ENCODE measurements at regions not wholly inside any gene's neighbourhood (a gene's known extent, or its start where the extent isn't known, plus 50 kb on each side); places are given as distances from the start of the nearest gene placed in this dataset.

DNA sequence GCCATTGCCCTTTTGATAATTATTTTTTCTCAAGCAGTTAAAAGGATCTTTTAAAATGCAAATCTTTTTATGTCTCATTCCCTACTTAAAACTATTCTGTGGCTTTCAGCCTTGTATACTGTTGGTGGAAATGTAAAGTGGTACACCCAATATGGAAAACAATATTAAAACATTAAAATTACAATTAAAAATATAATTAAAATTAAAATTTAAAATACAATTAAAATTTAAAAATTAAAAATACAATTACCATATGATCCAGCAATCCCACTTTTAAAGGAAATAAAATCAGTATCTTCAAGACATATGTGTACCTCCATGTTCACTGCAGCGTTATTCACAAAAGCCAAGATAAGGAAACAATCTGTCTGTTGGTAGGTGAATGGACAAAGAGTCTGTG, 340.8 kb upstream of the TOM1L1 start:
- TF ChIP-seq, protein P1, sequence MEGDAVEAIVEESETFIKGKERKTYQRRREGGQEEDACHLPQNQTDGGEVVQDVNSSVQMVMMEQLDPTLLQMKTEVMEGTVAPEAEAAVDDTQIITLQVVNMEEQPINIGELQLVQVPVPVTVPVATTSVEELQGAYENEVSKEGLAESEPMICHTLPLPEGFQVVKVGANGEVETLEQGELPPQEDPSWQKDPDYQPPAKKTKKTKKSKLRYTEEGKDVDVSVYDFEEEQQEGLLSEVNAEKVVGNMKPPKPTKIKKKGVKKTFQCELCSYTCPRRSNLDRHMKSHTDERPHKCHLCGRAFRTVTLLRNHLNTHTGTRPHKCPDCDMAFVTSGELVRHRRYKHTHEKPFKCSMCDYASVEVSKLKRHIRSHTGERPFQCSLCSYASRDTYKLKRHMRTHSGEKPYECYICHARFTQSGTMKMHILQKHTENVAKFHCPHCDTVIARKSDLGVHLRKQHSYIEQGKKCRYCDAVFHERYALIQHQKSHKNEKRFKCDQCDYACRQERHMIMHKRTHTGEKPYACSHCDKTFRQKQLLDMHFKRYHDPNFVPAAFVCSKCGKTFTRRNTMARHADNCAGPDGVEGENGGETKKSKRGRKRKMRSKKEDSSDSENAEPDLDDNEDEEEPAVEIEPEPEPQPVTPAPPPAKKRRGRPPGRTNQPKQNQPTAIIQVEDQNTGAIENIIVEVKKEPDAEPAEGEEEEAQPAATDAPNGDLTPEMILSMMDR (conservative IDR thresholded peaks at IDR 0.05): no peak
- TF ChIP-seq EZH2 (IDR thresholded peaks at IDR 0.05; ENCODE audit: low read depth): no peak
